A673 (cell line): ENCODE measurements at regions not wholly inside any gene's neighbourhood (a gene's known extent, or its start where the extent isn't known, plus 50 kb on each side); places are given as distances from the start of the nearest gene placed in this dataset.

ENCODE experiments used
- BruUV-seq: library from RNA; stranded (reverse); fragments of 400-500 nt; replicated peaks from 2 replicates; lab custom pipeline; 2021; lab: Mats Ljungman, UMichigan
- CTCF ChIA-PET: fragments of 300-600 bp; sonication (Branson Sonifier 250); formaldehyde crosslinking; loops from one replicate; lab custom pipeline; 2022; ENCODE audit warnings: antibody characterized with exemption; lab: Charles Lee
- POLR2A ChIA-PET: fragments of 300-600 bp; sonication (Branson Sonifier 250); formaldehyde crosslinking; loops from one replicate; lab custom pipeline; 2022; ENCODE audit warnings: antibody characterized with exemption; ENCODE audit not compliant: low non-redundant PET; lab: Charles Lee
- DNase-seq: peaks from one replicate; pipeline ENCODE4 v3.0.0-alpha.2; 2015; ENCODE audit warnings: low spot score
- H3K27ac ChIP-seq: fragments of 200-600 bp; sonication (generic); 2 replicates; pipeline ENCODE4 v1.5.1; 2016; ENCODE audit warnings: mixed run types, low read depth, mild to moderate bottlenecking, mixed read lengths, antibody characterized with exemption, low read length; ENCODE audit not compliant: poor library complexity, severe bottlenecking
- H3K27me3 ChIP-seq: fragments of 200-600 bp; sonication (generic); replicated peaks from 2 replicates; pipeline ENCODE4 v1.6.1; 2017; ENCODE audit warnings: mixed run types, low read depth, mild to moderate bottlenecking, mixed read lengths, antibody characterized with exemption, low read length; ENCODE audit not compliant: insufficient read depth, poor library complexity
- H3K36me3 ChIP-seq: fragments of 200-600 bp; sonication (generic); 2 replicates; pipeline ENCODE4 v1.6.1; 2016; ENCODE audit warnings: mixed run types, mild to moderate bottlenecking, mixed read lengths, antibody characterized with exemption, low read length; ENCODE audit not compliant: insufficient read depth, poor library complexity, severe bottlenecking
- H3K4me1 ChIP-seq: fragments of 200-600 bp; sonication (generic); 2 replicates; pipeline ENCODE4 v1.6.1; 2017; ENCODE audit warnings: mixed run types, mild to moderate bottlenecking, mixed read lengths, antibody characterized with exemption, low read length; ENCODE audit not compliant: insufficient read depth, poor library complexity, severe bottlenecking
- H3K4me3 ChIP-seq: fragments of 200-600 bp; sonication (generic); 2 replicates; pipeline ENCODE4 v1.5.1; 2016; ENCODE audit warnings: low read depth, mixed run types, mild to moderate bottlenecking, mixed read lengths, low read length; ENCODE audit not compliant: poor library complexity, severe bottlenecking
- H3K9me3 ChIP-seq: fragments of 200-600 bp; sonication (generic); 2 replicates; pipeline ENCODE4 v1.6.1; 2016; ENCODE audit warnings: mixed run types, low read depth, mild to moderate bottlenecking, mixed read lengths, antibody characterized with exemption, low read length; ENCODE audit not compliant: poor library complexity, severe bottlenecking
- CTCF ChIP-seq: fragments of 300-800, 200-600 bp; sonication (generic); conservative IDR thresholded peaks from 2 replicates; pipeline ENCODE4 v1.5.1; 2017; ENCODE audit warnings: low read depth, mild to moderate bottlenecking, antibody characterized with exemption, low read length, moderate library complexity, mixed read lengths
- EZH2 ChIP-seq: fragments of 200-600 bp; sonication (generic); IDR thresholded peaks from 2 replicates; pipeline ENCODE4 v1.6.1; 2017; ENCODE audit warnings: borderline replicate concordance, low read depth, mild to moderate bottlenecking, mixed read lengths, antibody characterized with exemption, low read length; ENCODE audit not compliant: poor library complexity, severe bottlenecking
- intact Hi-C: fragments of 100-400 bp; cut with micrococcal nuclease; formaldehyde crosslinking; loops from one replicate; pipeline ENCODE4 v1.10.0; 2022; ENCODE audit not compliant: unreplicated experiment

- no peaks in the 10 kb centered on the region for H3K4me1 ChIP-seq
- no peaks in the 10 kb centered on the region for H3K36me3 ChIP-seq
- CTCF ChIA-PET = no interaction called here
- H3K9me3 ChIP-seq = no peaks in the 10 kb centered on the region
- DNase-seq = no peak
- TF ChIP-seq EZH2 = no peak
- TF ChIP-seq CTCF = no peak
- H3K4me3 ChIP-seq = no peak overlapping the region
- POLR2A ChIA-PET = no interaction called here
- BruUV-seq = no TSS peak
- peaks cover 82% of the 10 kb centered on the region for H3K27me3 ChIP-seq
- intact Hi-C loops = no loop called here
- H3K27ac ChIP-seq = no peak overlapping the region
Measured at GRCh38 chr12:119245904-119246494, 67.3 kb downstream of the HSPB8 start.

- Histone ChIP-seq H3K36me3 (no peaks in the 10 kb centered on the region), H3K27me3 (peaks cover 81% of the 10 kb centered on the region), H3K27ac (no peak overlapping the region), H3K4me3 (no peak overlapping the region), H3K4me1 (no peaks in the 10 kb centered on the region), H3K9me3 (no peaks in the 10 kb centered on the region)
- no peak for TF ChIP-seq CTCF
- no peak for TF ChIP-seq EZH2
- DNase-seq = no peak
- ChIA-PET CTCF (no interaction called here), POLR2A (no interaction called here)
- no TSS peak for BruUV-seq
- intact Hi-C loops = no loop called here
Measured at GRCh38 chr12:119247007-119247719, 68.4 kb downstream of the HSPB8 start.

- no peak overlapping the region for H3K27ac ChIP-seq
- ChIA-PET CTCF (no interaction called here), POLR2A (no interaction called here)
- no peak for DNase-seq
- intact Hi-C loops = no loop called here
- H3K4me1 ChIP-seq = no peaks in the 10 kb centered on the region
- no peak overlapping the region for H3K4me3 ChIP-seq
- no peaks in the 10 kb centered on the region for H3K36me3 ChIP-seq
- TF ChIP-seq EZH2 (no peak), CTCF (no peak)
- H3K9me3 ChIP-seq = no peaks in the 10 kb centered on the region
- no TSS peak for BruUV-seq
- H3K27me3 ChIP-seq = peaks cover 76% of the 10 kb centered on the region
Measured at GRCh38 chr12:119247720-119248043, 69.0 kb downstream of the HSPB8 start.
